Esophagus muscularis mucosa (tissue), 4 donors: ENCODE measurements at regions not wholly inside any gene's neighbourhood (a gene's known extent, or its start where the extent isn't known, plus 50 kb on each side); places are given as distances from the start of the nearest gene placed in this dataset.
A peak's percentile ranks its signal among the peaks of the same experiment; 100 is the strongest.

ENCODE experiments used
- DNase-seq: peaks from one replicate; pipeline ENCODE4 v3.0.0-alpha.2; 2017; ENCODE audit errors: extremely low spot score
- H3K27ac ChIP-seq, 4 donors: fragments of 200-600 bp; sonication (generic); replicated peaks in 1 of 4; 1 replicate in 3 of 4; 2 replicates in 1 of 4; pipeline ENCODE4 v1.5.1; 2016 to 2019; ENCODE audit warnings: mild to moderate bottlenecking in 1 of 4
- H3K27me3 ChIP-seq, 4 donors: fragments of 200-600 bp; sonication (generic); one replicate each; pipeline versions ENCODE4 v1.5.1 to v1.6.0; 2016 to 2019
- H3K36me3 ChIP-seq, 4 donors: fragments of 200-600 bp; sonication (generic); one replicate each; pipeline ENCODE4 v1.5.1; 2016 to 2019
- H3K4me1 ChIP-seq, 4 donors: fragments of 200-600 bp; sonication (generic); one replicate each; pipeline ENCODE4 v1.5.1; 2016 to 2019
- H3K4me3 ChIP-seq, 4 donors: fragments of 200-600 bp; sonication (generic); 1 replicate in 2 of 4; 2 replicates in 2 of 4; pipeline ENCODE4 v1.5.1; 2016 to 2019; ENCODE audit warnings: mild to moderate bottlenecking in 4 of 4, moderate library complexity in 1 of 4
- H3K9me3 ChIP-seq, 4 donors: fragments of 200-600 bp; sonication (generic); 1 replicate in 3 of 4; 2 replicates in 1 of 4; pipeline ENCODE4 v1.5.1; 2016 to 2019
- CTCF ChIP-seq, 3 experiments: fragments of 200-600 bp in 2 of 3; fragments of 450-650 bp in 1 of 3; sonication (generic) in 2 of 3; IDR thresholded peaks; one replicate each; pipeline ENCODE4 v1.5.1; 2017 to 2019; ENCODE audit warnings: antibody characterized with exemption in 3 of 3, mild to moderate bottlenecking in 2 of 3, moderate library complexity in 1 of 3
- EP300 ChIP-seq: sonication (generic); formaldehyde crosslinking; IDR thresholded peaks from one replicate; pipeline ENCODE4 v1.6.1; 2017; ENCODE audit warnings: antibody characterized with exemption
- POLR2A ChIP-seq: fragments of 450-650 bp; IDR thresholded peaks from one replicate; pipeline ENCODE4 v1.6.1; 2017; ENCODE audit warnings: antibody characterized with exemption, moderate library complexity, mild to moderate bottlenecking, low read depth
- POLR2AphosphoS5 ChIP-seq, 2 donors: sonication (generic); formaldehyde crosslinking; IDR thresholded peaks; one replicate each; pipeline ENCODE4 v1.6.1; 2017; ENCODE audit warnings: antibody characterized with exemption in 2 of 2
- WGBS: methylation state at CpG from one replicate; pipeline ENCODE4 v1.1.5; 2018; 5-methylcytosine and 5-hydroxymethylcytosine counted together
- intact Hi-C: fragments of 100-400 bp; cut with DNase I; formaldehyde crosslinking; loops from one replicate; pipeline ENCODE4 v1.15.1; 2023

GRCh38 chr5:10122076-10122726, 127.5 kb downstream of the ATPSCKMT start:
- Histone ChIP-seq H3K36me3 (no peaks in the 10 kb centered on the region), H3K4me1 (peaks cover 0 to 5% (median 0%) of the 10 kb centered on the region in 4 donors), H3K27ac (no peak overlapping the region), H3K27me3 (no peaks in the 10 kb centered on the region), H3K9me3 (peaks cover 0 to 6% (median 2%) of the 10 kb centered on the region in 4 donors), H3K4me3 (no peak overlapping the region)
- no peak for TF ChIP-seq POLR2AphosphoS5 (IDR thresholded peaks at IDR 0.05)
- no peak for TF ChIP-seq EP300
- TF ChIP-seq CTCF (IDR thresholded peaks at IDR 0.05): no peak
- TF ChIP-seq POLR2A: no peak
- intact Hi-C loops: no loop called here
- no peak for DNase-seq
- 81% methylated on average over 1 of the region's 1 CpG for WGBS

- TF ChIP-seq POLR2AphosphoS5 (IDR thresholded peaks at IDR 0.05) (no peak), EP300 (no peak), CTCF (IDR thresholded peaks at IDR 0.05) (no peak), POLR2A (no peak)
These were observed 128.8 kb downstream of the ATPSCKMT start for GRCh38 chr5:10120934-10121333.

GRCh38 chr5:10118150-10118549, 131.5 kb downstream of the ATPSCKMT start:
- Histone ChIP-seq H3K4me3 (no peak overlapping the region), H3K27ac (no peak overlapping the region), H3K4me1 (no peaks in the 10 kb centered on the region), H3K36me3 (no peaks in the 10 kb centered on the region), H3K9me3 (peaks cover 0 to 15% (median 2%) of the 10 kb centered on the region in 4 donors), H3K27me3 (no peaks in the 10 kb centered on the region)
- DNase-seq: no peak
- no peak for TF ChIP-seq EP300
- TF ChIP-seq POLR2A: no peak
- TF ChIP-seq CTCF (IDR thresholded peaks at IDR 0.05): no peak
- TF ChIP-seq POLR2AphosphoS5 (IDR thresholded peaks at IDR 0.05): no peak
- intact Hi-C loops: no loop called here

More at GRCh38 chr5:10120934-10121333, 128.8 kb downstream of the ATPSCKMT start:
- Histone ChIP-seq H3K4me1 (peaks cover 0 to 5% (median 0%) of the 10 kb centered on the region in 4 donors), H3K27ac (no peak overlapping the region), H3K36me3 (no peaks in the 10 kb centered on the region), H3K9me3 (peaks cover 0 to 9% (median 2%) of the 10 kb centered on the region in 4 donors), H3K4me3 (no peak overlapping the region), H3K27me3 (no peaks in the 10 kb centered on the region)
- peak; percentile 86 for DNase-seq
- intact Hi-C loops: no loop called here
- 87% methylated on average over 7 of the region's 7 CpGs for WGBS

GRCh38 chr5:10116594-10116993, 133.1 kb downstream of the ATPSCKMT start:
- Histone ChIP-seq H3K4me1 (no peaks in the 10 kb centered on the region), H3K27ac (no peak overlapping the region), H3K9me3 (peaks cover 0 to 15% (median 2%) of the 10 kb centered on the region in 4 donors), H3K27me3 (no peaks in the 10 kb centered on the region), H3K36me3 (no peaks in the 10 kb centered on the region), H3K4me3 (no peak overlapping the region)
- TF ChIP-seq EP300 (no peak), CTCF (IDR thresholded peaks at IDR 0.05) (no peak), POLR2A (no peak), POLR2AphosphoS5 (IDR thresholded peaks at IDR 0.05) (no peak)
- no peak for DNase-seq
- intact Hi-C loops: no loop called here

- WGBS: 92% methylated on average over 4 of the region's 4 CpGs
- intact Hi-C loops: no loop called here
- no peak for DNase-seq
- Histone ChIP-seq H3K27ac (no peak overlapping the region), H3K4me3 (no peak overlapping the region), H3K4me1 (no peaks in the 10 kb centered on the region), H3K9me3 (peaks cover 0 to 15% (median 2%) of the 10 kb centered on the region in 4 donors), H3K36me3 (no peaks in the 10 kb centered on the region), H3K27me3 (no peaks in the 10 kb centered on the region)
- TF ChIP-seq POLR2AphosphoS5 (IDR thresholded peaks at IDR 0.05): no peak
- TF ChIP-seq POLR2A: no peak
- no peak for TF ChIP-seq CTCF (IDR thresholded peaks at IDR 0.05)
These were observed 134.0 kb downstream of the ATPSCKMT start for GRCh38 chr5:10115669-10116068.
